ENCODE measurements at regions not wholly inside any gene's neighbourhood (a gene's known extent, or its start where the extent isn't known, plus 50 kb on each side); places are given as distances from the start of the nearest gene placed in this dataset.

GRCh38 chr6:47362857-47363461, 53.3 kb upstream of the TNFRSF21 start (continued):
- TF ChIP-seq, protein P1, sequence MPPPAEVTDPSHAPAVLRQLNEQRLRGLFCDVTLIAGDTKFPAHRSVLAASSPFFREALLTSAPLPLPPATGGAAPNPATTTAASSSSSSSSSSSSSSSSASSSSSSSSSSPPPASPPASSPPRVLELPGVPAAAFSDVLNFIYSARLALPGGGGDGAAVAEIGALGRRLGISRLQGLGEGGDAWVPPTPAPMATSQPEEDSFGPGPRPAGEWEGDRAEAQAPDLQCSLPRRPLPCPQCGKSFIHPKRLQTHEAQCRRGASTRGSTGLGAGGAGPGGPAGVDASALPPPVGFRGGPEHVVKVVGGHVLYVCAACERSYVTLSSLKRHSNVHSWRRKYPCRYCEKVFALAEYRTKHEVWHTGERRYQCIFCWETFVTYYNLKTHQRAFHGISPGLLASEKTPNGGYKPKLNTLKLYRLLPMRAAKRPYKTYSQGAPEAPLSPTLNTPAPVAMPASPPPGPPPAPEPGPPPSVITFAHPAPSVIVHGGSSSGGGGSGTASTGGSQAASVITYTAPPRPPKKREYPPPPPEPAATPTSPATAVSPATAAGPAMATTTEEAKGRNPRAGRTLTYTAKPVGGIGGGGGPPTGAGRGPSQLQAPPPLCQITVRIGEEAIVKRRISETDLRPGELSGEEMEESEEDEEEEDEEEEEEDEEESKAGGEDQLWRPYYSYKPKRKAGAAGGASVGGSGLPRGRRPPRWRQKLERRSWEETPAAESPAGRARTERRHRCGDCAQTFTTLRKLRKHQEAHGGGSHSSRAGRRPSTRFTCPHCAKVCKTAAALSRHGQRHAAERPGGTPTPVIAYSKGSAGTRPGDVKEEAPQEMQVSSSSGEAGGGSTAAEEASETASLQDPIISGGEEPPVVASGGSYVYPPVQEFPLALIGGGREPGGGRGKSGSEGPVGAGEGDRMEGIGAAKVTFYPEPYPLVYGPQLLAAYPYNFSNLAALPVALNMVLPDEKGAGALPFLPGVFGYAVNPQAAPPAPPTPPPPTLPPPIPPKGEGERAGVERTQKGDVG (CRISPR knock-in tag; IDR thresholded peaks at IDR 0.05; ENCODE audit: borderline replicate concordance), result no peak
- no peak for TF ChIP-seq ZBTB44 (CRISPR knock-in tag; IDR thresholded peaks at IDR 0.05)
- no peak for TF ChIP-seq MYPOP (CRISPR knock-in tag; IDR thresholded peaks at IDR 0.05)
- TF ChIP-seq GFI1 (CRISPR knock-in tag; IDR thresholded peaks at IDR 0.05; ENCODE audit: borderline replicate concordance), result no peak
- no peak for TF ChIP-seq NAIF1 (CRISPR knock-in tag; IDR thresholded peaks at IDR 0.05; ENCODE audit: borderline replicate concordance)
- no peak for TF ChIP-seq POLR2AphosphoS5 (IDR thresholded peaks at IDR 0.05; ENCODE audit: low read depth, low read length)
- no peak for TF ChIP-seq PRMT3 (CRISPR knock-in tag; IDR thresholded peaks at IDR 0.05; ENCODE audit: borderline replicate concordance, low read depth)
- no peak for TF ChIP-seq ATM (IDR thresholded peaks at IDR 0.05; ENCODE audit: borderline replicate concordance)
- no peak for TF ChIP-seq ZNF30 (CRISPR knock-in tag; IDR thresholded peaks at IDR 0.05)
- no peak for TF ChIP-seq ZNF598 (CRISPR knock-in tag; IDR thresholded peaks at IDR 0.05; ENCODE audit: borderline replicate concordance)
- no peak for TF ChIP-seq ZNF136 (CRISPR knock-in tag; IDR thresholded peaks at IDR 0.05; ENCODE audit: low read depth)
- TF ChIP-seq PTBP1 (IDR thresholded peaks at IDR 0.05; ENCODE audit: low read depth, low read length, poor library complexity, severe bottlenecking), result no peak
- TF ChIP-seq NR1H2 (CRISPR knock-in tag; IDR thresholded peaks at IDR 0.05; ENCODE audit: borderline replicate concordance, low read depth), result no peak
- TF ChIP-seq KDM4B (CRISPR knock-in tag; IDR thresholded peaks at IDR 0.05), result no peak; the same call in 1 of the 2 replicates

All from HepG2 (cell line).